Ishikawa (cell line): ENCODE measurements at regions not wholly inside any gene's neighbourhood (a gene's known extent, or its start where the extent isn't known, plus 50 kb on each side); places are given as distances from the start of the nearest gene placed in this dataset.

Experiments used
- CREB1 ChIP-seq: IDR thresholded peaks from 2 replicates; pipeline ENCODE4 v1.6.1; 2012; ENCODE audit warnings: low read depth
- EGR1 ChIP-seq: IDR thresholded peaks from 2 replicates; pipeline ENCODE4 v1.6.1; 2012
- EP300 ChIP-seq: IDR thresholded peaks from 2 replicates; pipeline ENCODE4 v1.6.1; 2012; ENCODE audit warnings: borderline replicate concordance
- RAD21 ChIP-seq: IDR thresholded peaks from 2 replicates; pipeline ENCODE4 v1.6.1; 2012; ENCODE audit warnings: low read depth
- TAF1 ChIP-seq: IDR thresholded peaks from 2 replicates; pipeline ENCODE4 v1.6.1; 2012; ENCODE audit warnings: low read depth, mild to moderate bottlenecking
- TCF12 ChIP-seq: IDR thresholded peaks from 2 replicates; pipeline ENCODE4 v1.6.1; 2012; ENCODE audit warnings: low read depth
- YY1 ChIP-seq: IDR thresholded peaks from 2 replicates; pipeline ENCODE4 v1.6.1; 2012; ENCODE audit warnings: low read depth
- ZBTB7A ChIP-seq: IDR thresholded peaks from 2 replicates; pipeline ENCODE4 v1.6.1; 2012; ENCODE audit warnings: low read depth
- TF ChIP-seq, protein P1 (sequence below): IDR thresholded peaks from 2 replicates; pipeline ENCODE4 v1.6.1; 2012; ENCODE audit warnings: low read depth, mild to moderate bottlenecking
- TF ChIP-seq, protein P2 (sequence below): IDR thresholded peaks from 2 replicates; pipeline ENCODE4 v1.6.1; 2012

DNA sequence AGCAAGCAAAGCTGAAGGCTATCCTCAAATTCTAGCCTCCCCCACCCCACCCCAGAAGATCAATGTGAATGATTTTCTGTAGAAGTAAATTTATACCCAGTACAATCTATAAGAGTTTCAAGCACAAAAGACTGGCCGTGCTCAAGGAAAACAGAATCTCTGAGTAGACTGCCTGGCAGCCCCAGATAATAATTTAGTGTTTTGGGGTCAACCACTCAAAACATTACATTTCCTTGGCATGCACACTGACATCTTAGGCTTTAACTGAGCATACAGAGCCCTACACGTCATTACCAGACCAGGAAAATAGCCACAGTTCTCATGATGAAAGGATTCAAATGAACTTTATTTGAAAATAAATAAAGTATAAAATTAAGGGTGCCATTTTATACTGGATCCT lies 376.5 kb downstream of the TBL1XR1 start:
- TF ChIP-seq TCF12 (no peak), YY1 (no peak), TAF1 (no peak), EP300 (no peak), CREB1 (no peak), EGR1 (no peak), RAD21 (no peak), ZBTB7A (no peak)
- TF ChIP-seq, protein P1, sequence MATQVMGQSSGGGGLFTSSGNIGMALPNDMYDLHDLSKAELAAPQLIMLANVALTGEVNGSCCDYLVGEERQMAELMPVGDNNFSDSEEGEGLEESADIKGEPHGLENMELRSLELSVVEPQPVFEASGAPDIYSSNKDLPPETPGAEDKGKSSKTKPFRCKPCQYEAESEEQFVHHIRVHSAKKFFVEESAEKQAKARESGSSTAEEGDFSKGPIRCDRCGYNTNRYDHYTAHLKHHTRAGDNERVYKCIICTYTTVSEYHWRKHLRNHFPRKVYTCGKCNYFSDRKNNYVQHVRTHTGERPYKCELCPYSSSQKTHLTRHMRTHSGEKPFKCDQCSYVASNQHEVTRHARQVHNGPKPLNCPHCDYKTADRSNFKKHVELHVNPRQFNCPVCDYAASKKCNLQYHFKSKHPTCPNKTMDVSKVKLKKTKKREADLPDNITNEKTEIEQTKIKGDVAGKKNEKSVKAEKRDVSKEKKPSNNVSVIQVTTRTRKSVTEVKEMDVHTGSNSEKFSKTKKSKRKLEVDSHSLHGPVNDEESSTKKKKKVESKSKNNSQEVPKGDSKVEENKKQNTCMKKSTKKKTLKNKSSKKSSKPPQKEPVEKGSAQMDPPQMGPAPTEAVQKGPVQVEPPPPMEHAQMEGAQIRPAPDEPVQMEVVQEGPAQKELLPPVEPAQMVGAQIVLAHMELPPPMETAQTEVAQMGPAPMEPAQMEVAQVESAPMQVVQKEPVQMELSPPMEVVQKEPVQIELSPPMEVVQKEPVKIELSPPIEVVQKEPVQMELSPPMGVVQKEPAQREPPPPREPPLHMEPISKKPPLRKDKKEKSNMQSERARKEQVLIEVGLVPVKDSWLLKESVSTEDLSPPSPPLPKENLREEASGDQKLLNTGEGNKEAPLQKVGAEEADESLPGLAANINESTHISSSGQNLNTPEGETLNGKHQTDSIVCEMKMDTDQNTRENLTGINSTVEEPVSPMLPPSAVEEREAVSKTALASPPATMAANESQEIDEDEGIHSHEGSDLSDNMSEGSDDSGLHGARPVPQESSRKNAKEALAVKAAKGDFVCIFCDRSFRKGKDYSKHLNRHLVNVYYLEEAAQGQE = no peak
- TF ChIP-seq, protein P2, sequence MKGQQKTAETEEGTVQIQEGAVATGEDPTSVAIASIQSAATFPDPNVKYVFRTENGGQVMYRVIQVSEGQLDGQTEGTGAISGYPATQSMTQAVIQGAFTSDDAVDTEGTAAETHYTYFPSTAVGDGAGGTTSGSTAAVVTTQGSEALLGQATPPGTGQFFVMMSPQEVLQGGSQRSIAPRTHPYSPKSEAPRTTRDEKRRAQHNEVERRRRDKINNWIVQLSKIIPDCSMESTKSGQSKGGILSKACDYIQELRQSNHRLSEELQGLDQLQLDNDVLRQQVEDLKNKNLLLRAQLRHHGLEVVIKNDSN = no peak
